Tongue (tissue), 1 donor: ENCODE measurements at regions not wholly inside any gene's neighbourhood (a gene's known extent, or its start where the extent isn't known, plus 50 kb on each side); places are given as distances from the start of the nearest gene placed in this dataset.
A peak's percentile ranks its signal among the peaks of the same experiment; 100 is the strongest.

Experiments used
- DNase-seq: peaks from one replicate; pipeline ENCODE4 v3.0.0-alpha.2; 2015

DNA sequence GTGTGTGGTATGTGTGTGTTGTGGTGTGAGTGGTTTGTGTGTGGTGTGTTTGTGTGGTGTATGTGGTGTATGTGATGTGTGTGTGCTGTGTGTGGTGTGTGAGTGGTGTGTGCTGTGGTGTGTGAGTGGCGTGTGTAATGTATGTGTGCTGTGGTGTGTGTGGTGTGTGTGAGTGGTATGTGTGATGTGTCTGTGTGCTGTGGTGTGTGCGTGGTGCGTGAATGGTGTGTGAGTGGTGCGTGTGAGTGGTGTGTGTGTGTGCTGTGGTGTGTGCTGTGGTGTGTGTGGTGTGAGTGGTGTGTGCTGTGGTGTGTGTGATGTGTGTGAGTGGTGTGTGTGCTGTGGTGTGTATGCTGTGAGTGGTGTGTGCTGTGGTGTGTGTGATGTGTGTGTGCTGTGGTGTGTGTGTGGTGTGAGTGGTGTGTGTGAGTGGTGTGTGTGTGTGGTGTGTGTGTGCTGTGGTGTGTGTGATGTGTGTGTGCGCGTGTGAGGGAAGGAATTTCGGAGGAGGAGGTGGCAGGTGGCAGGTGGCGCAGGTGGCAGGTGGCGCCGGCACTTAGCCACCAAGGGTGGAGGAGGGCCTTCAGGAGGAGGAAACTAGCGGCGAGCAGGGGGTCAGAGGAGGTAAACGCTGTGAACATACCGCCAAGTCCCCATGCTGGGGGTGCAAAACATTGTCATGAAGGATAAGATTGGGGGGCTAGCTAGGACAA lies 191.8 kb downstream of the MELK start:
- DNase-seq, result no peak

DNA sequence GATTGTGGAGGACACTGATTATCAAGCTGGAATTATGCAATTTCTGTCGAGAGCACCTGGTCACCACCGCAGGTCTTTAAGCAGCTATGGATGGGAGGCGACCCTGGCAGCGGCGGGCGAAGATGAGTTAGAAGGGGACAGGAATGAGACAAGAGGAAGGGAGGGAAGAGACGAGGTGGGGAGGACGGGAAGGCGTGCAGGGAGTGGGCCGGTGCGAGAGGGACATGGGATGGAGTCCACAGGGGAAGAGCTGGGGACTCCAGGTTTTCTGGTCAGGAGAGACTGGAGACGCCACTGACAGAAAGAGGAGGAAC lies 192.3 kb downstream of the MELK start:
- no peak for DNase-seq

DNA sequence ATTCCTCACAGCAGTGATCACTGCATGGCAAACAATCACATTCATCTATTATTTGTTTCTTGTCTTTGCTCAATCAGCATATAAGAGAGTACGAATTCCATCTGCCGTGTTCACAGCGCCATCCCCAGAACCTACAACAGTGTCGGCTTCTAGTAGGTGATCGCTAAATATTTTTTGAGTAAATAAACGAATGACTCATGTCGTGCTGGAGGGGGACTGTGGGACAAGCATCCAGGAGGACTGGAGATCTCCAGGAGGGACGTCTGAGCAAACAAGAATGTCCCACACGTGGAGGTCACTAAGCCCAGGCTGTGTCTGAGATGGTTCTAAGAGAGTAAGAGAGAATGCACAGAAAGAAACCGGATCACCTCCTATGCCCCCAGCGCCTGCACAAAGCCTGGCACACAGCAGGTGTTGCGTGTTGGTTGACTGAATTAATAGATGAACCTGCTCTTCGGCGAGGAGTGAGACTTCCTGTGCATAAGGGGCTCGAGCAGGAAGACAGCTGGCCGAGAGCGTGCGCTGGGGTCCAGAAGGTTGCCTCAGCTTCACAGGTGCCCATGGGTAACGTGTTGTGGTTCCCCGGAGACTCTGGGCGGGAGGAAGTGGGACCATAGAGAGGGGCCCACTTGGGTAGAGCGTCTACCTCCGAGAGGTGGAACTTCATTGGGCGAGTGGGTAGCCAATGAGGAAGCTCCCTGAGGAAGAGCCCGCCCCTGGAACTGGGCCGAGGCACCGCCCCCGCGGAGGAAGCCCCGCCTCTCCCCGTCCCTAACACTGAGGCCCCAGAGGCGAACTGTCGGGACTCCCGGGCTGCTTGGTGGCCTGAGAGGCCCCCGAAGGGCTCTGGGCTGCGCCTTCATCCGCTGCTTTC lies 193.0 kb downstream of the MELK start:
- DNase-seq, result peak; percentile 41

DNA sequence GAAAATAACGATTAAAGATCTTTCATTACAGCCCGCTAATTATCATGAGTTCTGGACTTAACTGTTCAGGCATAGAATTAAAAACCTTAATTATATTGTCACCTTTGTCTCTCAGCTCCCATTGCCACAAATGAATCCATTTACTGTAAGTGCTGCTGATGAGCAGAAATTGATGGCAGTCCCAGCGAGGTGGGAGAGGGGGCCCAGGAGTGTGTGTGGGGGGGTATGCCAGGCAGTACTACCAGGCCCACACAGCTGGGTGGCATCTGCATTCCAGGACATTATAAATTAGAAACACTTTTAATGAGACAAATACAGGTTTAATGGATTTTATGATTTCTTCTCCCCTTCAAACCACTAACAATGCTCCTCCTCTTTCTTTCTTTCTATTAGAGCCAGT lies 196.0 kb downstream of the MELK start:
- DNase-seq, result no peak

DNA sequence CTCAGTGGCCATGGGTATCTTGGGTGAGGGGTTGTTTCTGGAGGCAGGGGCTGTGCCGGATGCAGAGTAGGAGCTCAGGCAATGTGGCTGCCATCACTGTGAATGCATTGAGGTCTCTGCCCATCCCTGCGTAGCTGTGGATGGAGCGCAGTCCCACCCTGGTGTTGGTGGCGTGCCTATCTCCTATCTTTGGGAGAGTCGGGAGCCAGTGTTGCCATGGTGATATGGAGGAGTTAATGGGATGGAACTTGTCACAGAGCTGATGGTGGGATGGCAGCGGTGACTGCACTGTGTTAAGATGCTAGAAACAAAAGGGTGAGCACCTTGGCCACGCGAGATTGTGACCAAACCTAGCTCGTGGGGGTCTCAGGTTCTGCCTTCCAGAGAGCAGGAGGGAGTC lies 197.3 kb downstream of the MELK start:
- DNase-seq, result no peak

DNA sequence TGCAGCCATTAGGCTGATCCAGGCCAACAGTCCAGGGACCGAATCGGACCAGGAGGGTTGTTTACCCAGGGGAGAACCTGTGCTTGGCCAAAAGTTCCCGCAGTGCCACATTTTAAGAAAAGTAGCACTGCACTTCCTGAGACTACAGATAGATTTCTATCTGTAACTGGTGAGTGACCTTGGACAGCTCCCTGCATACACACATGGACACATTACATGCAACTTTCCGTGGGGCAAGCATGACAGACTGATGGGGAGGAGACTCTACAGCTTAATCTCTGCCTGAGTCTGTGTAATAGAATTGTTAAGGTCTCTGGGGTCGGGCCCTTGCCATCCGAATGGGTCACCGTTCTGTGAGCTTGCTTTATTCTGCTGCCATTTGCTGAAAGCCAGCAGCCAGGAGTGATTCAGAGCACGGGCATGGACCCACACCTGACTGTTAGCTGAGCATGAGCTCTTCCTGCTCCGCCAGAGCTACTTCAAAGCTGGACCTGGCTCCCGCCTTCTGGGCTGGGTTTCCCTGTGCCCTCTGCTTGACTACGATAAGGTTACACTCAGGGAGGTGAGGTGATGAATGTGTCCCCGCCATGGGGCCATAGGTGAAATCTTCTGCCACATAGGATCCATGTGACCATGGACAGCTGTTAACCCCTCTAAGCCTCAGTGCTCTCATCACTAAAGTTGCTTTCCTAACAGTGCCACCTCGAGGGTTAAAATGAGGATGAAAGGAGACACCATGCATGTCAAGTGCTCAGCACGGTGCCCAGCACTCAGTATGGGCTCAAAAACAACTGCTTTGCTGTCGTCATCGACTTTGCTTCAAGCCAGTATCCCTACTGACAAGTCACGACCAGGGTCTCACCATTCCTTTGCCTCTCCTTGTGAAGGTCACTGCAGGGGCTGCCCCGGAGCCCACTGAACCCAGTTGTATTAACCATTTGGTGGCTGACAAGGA lies 200.0 kb downstream of the MELK start:
- DNase-seq, result peak; percentile 43

DNA sequence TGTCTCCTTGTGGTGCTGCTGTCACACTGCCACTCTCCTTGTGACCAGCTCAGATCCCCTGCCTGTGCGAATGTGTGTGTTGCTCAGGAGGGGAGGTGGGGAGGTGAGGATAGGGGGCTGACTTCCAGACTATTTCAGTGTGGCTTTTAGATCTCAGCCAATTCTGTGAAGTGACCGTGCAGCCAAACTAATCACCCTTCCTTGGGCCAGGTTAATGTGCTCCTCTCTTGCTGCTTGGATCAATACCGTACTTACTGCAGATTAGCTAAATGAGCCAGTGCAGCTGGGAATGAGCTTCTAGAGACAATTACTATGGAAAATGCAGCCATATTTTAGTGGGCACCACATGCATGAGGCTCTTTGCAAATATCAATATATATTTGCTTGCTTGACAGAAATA lies 206.0 kb downstream of the MELK start:
- DNase-seq, result no peak

DNA sequence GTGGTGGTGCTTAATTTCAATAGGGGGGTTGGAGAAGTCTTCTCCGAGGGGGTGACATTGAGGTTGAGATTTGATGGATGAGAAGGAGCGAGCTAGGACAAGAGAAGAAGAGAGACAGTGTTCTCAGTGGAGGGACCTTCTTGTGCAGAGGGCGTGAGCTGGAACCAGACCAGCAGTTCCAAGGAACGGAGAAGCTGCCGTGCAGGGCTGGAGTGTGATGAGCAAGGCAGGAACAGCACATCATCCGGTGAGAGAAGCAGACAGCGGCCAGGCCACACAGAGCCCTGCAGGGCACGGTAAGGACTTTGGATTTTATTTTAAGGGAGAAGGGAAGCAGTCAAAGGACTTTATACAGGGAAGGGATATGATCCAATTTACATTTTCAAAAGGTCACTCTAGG lies 206.9 kb downstream of the MELK start:
- DNase-seq, result no peak

DNA sequence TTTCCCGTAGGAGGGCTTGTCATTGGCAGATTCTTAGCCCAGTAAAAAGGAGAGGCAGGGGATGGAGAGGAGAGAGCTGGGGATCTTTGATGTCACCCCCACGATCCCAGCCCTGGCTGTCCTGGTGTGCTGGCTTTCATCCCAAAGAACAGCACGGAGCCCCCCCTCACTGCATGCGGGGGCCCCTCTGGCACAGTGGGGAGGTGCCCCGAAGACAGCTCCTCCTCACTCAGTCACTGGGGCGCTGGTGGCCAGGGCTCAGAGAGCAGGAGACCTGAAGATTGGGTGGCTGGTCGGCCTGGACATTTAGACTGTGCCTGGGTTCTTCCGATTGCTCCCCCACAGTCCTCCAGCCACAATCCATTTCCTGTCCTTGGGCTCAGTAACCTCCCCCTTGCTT lies 207.5 kb downstream of the MELK start:
- DNase-seq, result no peak

DNA sequence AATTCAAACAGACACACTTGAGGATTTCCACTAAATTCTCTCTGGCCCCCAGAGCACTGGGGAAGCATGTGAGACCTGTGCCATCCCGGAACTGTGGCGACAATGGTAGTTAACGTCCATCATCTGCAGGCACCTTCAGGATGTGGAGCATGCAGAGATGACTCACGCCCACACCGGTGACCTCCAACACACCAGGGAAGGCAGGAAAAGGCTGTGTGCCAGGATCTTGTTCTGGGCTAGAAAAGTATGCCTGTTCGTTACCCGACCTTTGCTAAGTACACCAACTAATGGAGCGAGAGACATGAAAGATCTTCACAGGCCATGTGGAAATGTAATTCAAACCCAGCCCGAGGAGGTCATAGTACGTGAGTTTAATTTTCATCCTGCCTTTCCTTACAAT lies 208.8 kb downstream of the MELK start:
- no peak for DNase-seq
